ENCODE measurements at regions not wholly inside any gene's neighbourhood (a gene's known extent, or its start where the extent isn't known, plus 50 kb on each side); places are given as distances from the start of the nearest gene placed in this dataset.
"Not testable (repeated sequence)": the region's sequence is repeated elsewhere in the genome, so short reads cannot be mapped to it uniquely, and the experiment has no call there.

DNA sequence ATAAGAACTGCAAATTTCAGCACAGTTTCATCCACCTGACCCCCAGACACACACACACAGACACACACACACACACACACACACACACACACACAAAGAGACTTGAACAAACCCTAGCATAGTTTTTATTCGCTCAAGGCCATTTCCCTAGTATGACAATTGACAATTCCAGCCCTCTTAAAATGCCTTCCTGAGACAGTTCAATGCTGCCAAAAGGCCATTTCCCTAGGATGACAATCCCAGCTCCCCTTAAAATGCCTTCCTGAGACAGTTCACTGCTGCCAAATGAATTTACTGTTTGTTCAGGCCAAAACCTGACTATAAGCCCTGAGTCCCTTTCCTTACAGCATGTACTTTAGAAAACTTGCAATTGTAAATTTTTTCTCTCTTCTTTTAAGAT is 259.5 kb upstream of the SLC7A11 start:
- no peak for DNase-seq (ENCODE audit: low read depth)

DNA sequence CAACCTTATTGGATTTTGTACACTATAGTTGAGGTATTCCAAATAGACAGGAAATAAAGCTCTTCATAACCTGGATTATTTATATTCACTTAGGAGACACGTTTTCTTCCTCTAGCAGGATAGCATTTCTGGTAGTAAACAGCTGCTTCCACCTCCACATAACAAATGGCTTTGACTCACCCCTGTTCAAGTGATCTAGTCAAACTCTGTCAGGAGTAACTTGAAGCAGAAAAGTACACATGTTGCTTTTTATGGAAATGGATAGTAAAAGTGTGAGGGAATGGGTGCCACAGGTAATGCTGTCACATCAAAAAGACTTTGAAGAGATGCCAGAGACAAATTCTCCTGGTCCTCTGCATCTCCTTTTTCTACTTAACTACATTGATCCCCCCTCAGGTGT is 258.7 kb upstream of the SLC7A11 start:
- no peak for DNase-seq (ENCODE audit: low read depth)

DNA sequence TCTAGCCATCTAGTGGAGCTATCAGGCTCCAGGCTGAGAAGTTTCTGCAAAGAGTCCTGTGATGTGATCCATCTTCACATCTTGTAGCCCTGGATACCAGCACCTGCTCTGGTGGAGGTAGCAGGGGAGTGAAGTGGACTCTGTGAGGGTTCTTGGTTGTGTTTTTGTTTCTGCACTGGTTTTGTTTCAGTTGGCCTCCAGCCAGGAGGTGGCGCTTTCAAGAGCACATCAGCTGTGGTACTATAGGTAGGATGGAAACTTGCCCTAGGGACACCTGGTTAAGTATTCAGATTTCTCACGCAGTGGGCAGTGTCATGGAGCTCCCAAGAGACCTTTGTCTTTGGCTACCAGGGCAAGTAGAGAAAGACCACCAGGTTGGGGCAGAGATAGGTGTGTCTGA is 257.5 kb upstream of the SLC7A11 start:
- no peak for DNase-seq (ENCODE audit: low read depth)

DNA sequence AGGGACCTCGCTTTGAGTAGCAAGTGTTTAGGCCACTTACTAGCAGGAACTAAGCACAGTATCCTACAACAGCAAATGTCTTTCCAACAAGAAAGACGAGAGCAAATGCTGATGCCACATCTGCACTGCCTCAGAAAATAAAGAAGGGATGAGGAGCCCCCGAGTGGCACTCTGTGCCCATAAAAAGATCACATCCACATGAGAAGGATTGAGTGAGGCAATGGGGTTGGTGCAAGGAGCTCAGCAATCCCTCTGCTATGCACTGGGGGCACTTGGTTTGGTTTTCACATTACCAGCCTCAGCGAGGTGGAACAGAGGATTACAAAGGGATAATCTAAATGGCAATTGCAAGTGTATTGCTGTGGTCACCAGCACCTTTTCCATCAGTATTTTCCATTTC is 252.8 kb upstream of the SLC7A11 start:
- peak; percentile 6 for DNase-seq (ENCODE audit: low read depth)

DNA sequence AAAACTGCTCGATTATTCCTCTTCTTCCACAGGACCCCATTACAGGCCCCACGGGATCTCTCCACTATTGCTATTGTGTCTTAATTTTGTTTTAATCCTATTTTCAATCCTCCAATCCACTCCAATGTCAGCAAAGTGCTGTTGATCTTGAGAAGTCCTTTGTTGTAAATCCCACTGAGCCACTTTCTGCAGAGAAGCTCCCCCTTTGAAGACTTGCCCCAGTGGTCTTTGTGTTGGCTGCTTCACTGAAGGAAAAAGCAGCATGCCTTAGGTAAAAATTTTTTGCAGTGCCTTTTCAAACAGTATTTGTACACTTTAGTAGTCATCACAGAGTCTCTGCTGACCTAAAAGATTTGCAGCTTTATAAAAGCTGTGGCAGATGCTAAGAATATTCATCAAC is 252.0 kb upstream of the SLC7A11 start:
- no peak for DNase-seq (ENCODE audit: low read depth)

DNA sequence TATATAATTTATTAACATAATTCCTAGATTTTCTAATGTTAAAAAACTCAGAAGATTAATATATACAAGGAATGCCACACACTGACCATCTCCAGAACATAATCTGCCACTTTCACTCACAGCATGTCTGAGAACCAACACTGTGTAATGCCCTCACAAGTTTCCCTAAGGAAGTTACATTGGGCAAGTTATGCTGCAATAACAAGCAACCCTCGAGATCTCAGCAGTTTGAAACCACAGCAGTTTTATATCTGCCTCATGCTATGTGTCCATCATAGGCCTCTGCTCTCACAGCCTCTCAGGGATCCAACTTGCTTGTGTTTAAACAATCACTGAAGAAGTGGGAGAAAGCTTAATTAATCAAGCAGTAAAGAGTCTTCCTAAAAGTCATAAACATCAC is 250.0 kb upstream of the SLC7A11 start:
- no peak for DNase-seq (ENCODE audit: low read depth)

DNA sequence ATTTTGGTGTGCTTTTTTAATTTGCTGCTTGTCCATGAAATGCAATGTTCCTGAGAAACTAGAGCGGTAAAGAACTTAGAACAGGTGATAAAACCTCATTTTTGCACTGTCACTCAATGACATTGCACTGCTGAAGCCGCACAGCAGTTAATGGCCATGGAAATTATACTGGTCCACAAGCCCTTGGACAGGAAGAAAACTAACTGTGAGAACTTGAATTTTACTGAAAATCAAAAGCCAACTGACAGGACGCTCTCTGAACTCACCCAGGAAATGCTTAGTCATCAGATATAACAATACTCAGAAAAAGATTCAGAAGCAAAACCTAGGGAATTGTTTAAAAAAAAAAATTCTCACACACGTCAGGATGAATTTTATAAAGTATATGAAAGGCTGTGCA is 246.4 kb upstream of the SLC7A11 start:
- DNase-seq (ENCODE audit: low read depth): no peak

DNA sequence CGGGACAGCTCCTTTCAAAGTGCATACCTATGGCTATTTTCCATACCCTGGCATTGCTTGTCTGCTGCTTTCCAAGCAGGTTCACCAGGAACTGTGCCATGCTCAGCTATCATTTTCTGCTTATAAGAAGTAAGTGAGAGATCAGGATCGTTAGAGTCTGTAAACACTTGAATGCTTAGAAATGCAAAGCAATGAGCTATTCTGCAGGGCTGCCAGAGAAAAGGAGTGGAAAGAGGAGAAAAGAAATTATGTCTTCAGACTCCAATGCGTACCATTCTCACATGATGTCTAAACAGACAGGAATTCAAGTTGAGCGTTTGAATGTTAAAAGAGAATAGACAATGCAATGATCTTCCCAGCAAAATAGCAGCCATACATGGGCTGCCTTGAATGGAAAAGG is 245.5 kb upstream of the SLC7A11 start:
- no peak for DNase-seq (ENCODE audit: low read depth)

DNA sequence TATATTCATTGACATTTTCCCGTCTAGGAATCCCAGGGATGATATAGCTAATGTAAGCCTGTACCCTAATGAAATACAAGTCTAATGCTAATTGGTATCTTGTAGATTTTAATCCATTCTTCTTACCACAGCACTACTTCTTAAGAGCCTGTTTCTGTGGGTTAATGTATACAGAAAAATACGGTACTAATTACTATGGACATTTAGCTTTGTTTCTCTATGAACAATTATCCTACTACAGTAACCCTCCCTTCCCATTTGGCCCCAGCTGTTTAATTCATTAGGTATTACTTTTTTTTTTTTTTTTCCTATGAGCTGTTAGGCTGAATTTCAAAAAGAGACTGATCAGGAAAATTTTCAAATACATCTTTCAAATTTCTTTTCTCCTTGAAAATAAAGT is 245.1 kb upstream of the SLC7A11 start:
- DNase-seq (ENCODE audit: low read depth): no peak

DNA sequence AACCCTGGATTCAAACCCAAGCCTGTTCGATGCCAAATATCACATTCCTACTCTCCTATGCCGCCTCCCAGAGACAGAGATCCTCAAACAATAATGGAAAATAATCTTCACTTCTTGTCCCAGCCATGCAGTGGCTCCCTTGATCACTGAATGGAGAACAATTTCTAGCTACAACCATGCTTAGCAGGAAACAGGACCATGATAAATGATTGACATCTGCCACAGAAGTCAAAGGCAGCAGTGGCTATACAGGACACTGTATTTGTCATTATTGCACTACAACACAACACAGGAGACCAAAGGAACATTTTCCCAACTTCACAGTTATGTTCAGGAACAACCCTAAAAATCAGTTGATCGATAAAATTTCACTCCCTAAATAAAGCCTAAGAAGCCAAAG is 243.3 kb upstream of the SLC7A11 start:
- no peak for DNase-seq (ENCODE audit: low read depth)

DNA sequence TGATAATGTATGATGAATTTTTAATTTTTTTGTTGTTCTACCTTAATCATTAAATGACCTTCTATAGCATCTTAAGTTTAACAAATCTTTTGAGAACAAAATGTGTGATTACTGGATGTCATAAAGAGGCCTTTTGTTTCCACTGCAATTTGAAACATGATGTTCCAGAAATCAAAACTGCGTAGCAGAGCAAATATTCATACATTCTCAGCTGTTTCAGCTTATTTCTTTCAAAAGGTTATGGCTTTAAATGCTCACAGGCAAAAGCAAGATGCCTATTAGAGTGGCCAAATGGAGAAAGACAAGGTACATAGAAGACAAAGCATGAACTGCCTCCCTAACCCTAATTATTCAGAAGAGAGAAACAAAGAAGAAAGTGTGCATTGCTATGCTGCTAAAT is 233.0 kb upstream of the SLC7A11 start:
- DNase-seq (ENCODE audit: low read depth): no peak

DNA sequence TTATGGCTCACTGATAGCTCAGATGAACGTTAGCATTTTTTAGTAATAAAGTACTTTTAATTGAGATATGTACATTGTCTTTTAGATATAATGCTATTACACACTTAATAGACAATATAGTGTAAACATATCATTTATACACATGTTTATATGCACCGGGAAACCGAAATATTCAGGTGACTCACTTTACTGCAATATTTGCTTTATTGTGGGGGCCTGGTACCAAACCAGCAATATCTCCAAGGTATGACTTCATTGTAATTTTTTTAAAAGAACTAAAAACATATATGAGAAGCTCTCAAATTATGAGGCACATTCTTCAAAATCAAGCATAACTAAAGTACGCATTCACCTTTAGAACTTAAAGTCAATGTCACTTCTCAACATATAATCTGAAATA is 231.2 kb upstream of the SLC7A11 start:
- DNase-seq (ENCODE audit: low read depth): no peak

DNA sequence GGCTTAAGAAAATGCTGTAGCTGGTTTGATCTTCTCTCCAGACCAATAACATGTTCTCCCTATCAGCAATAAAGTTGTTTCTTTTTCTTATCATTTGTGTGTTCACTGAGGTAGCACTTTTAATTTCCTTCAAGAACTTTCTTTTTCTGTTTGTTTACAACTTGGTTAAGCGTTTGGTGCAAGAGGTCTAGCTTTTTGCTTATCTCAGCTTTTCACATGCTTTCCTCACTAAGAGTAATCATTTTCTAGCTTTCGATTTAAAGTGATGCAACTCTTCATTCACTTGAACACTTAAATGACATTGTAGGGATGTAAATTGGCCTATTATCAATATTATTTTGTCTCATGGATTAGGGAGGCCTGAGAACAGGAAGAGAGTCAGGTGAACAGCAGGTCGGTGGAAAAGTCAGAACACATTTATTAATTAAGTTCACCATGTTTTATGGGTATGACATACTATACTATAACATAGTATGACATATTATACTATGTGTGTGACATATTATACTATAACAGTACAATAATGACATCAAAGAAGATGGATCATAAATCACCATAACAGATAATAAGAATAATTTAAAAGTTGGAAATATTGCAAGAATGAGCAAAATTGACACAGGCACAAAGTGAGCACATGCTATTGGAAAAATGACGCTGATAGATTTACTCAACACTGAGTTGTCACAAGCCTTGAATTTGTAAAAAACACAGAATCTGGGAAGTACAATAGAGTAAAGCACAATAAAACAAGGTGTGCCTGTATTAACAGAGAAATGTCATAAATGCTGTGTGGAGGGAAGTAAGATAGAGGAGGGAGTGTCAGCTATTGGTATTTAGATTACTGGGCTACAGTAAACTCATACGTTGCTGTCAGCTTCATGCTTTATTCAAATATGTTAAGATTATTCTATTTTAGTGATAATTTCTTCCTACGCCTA is 218.6 kb upstream of the SLC7A11 start:
- no peak for DNase-seq (ENCODE audit: low read depth)

DNA sequence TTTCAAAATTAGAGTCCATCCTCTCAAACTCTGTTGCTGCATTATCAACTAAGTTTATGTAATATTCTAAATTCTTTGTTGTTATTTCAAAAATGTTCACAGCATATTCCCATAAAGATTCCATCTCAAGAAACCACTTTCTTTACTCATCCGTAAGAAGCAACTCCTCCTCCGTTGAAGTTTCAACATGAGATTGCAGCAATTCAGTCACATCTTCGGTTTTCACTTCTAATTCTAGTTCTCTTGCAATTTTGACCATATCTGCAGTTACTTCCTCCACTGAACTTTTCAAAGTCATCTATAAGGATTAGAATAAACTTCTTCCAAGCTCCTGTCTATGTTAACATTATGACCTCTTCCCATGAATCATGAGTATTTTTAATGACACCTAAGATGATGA is 216.6 kb upstream of the SLC7A11 start:
- no peak for DNase-seq (ENCODE audit: low read depth)

DNA sequence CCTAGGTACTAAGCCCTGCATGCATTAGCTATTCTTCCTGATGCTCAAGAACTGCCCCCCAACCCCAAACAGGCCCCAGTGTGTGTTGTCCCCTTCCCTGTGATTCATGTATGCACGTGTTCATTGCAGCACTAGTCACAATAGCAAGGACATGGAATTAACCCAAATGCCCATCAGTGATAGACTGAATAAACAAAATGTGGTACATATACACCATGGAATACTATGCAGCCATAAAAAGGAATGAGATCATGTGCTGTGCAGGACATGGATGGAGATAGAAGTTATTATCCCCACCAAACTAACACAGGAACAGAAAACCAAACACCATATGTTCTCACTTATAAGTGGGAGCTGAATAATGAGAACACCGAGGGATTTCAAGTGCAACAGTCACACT is 214.2 kb upstream of the SLC7A11 start:
- not testable (repeated sequence) for DNase-seq (ENCODE audit: low read depth)

DNA sequence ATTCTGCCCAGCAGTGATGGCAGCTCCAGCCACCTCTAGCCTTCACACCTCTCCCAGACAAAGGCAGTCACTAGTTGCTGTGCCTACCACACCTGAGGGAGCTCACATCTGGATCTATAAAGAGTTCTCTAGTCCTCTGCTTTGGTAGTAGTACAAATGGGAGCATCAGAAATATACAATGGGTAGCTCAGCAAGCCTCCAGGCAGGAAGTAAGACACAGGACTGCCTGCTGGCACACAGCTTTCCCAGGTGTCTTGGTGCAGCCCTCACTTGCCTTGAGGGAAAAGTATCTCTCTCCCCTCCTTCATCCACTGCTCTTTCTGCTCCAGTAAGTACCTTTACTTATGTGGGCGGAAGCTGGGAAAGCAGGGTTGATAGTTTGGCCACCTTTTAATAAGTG is 212.9 kb upstream of the SLC7A11 start:
- DNase-seq (ENCODE audit: low read depth): no peak

DNA sequence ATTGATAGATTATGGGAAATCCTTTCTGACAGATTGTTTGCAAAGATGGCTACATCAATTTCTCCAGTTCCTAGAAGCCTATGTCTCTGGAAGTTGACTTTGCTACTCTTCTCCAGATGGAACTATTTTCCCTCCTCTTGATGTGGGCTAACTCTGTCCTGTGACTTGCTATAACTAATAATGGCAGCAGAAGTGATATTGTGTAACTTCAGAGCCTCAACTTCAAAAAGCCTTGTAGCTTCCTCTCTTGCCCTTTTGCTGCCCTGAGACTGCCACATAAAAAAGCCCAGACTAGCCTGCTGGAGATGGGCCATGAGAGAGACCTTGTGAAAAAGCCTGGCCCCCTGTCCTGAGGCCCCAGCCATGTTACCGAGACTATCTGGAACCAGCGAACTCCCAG is 210.7 kb upstream of the SLC7A11 start:
- no peak for DNase-seq (ENCODE audit: low read depth)

DNA sequence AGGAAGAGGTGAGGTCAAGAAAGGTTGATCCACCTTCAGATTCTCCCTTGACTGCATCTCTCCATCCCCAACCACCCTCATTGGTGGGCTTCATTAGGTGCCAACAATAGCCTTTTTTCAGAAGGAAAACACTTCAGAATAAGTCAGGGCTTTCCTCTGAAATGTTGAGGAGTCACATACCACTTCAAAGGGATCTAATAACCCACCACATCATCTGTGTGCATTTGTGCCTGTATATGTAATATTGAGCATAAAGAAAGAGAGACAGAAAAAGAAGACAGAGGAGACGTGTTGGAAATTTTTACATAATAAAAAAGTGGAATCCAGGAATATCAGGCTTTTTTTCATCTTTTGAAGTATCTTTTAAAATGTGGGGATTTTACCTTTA is 209.1 kb upstream of the SLC7A11 start:
- DNase-seq (ENCODE audit: low read depth): no peak

DNA sequence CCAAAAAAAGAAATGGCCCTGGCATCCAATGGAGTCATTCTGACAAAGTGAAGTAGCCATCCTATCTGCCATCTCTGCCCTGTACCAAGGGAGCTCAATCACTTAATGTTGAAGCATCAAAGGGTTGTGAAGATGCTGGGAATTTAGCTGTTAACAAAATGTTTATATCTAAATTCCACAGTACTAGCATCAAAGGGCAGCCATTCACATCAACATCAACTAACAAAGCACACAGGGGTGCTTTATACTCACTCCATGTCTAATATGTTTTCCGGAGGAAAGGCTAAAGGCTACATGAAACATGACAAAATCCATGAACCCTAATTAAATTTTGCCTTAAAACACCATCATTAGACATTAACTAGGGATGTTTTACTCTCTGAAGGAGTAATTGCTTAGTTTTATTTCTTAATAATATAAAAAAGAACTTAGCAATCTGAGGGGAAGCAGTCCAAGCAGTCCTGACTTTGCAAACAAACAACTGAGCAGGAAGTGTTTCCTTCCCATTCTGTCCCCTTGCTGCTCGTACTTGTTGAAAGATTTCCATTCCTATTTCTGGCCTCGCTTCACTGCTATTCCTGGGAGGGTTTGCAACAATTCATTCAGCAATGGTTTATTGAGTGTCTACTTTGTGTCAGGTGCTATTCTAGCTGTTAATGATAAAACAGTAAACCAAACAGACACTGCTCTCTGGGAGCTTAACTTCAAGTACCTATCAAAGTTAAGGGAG is 208.6 kb upstream of the SLC7A11 start:
- DNase-seq (ENCODE audit: low read depth): no peak

DNA sequence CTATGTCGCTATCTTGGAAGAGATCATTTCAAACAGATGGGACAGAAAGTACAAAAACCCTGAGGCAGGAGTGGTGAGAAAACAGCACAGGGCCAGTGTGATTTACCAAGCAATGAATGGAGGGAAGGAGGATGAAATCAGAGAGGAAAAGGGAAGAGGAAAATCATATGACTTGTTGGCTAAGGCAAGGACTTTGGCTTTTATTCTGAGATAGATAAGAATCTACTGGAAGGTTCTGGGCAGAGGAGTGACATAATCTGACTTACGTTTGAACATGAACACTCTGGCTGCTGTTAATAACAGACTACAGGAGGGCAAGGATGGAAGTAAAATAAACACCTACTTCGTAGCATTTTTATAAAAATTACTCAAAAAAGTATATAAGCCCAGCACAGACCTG is 207.8 kb upstream of the SLC7A11 start:
- DNase-seq (ENCODE audit: low read depth): no peak

DNA sequence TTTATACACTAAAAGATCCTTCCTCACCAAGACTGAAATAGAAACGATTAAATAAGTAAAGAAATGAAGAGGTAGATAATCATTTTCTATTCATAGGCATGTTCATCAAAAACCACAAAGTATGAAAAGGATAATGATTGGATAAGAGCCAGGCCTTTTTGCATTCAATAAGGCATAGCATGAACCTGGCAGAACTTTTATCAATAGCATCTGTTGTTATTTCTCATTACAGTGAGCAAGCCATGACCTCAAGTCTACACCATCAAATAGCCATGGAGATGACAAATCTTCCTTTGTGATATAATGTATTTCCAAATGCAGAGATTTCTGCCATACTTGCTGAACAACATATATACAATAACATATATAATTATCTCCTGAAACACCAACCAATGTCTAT is 206.0 kb upstream of the SLC7A11 start:
- peak; percentile 5 for DNase-seq (ENCODE audit: low read depth)

DNA sequence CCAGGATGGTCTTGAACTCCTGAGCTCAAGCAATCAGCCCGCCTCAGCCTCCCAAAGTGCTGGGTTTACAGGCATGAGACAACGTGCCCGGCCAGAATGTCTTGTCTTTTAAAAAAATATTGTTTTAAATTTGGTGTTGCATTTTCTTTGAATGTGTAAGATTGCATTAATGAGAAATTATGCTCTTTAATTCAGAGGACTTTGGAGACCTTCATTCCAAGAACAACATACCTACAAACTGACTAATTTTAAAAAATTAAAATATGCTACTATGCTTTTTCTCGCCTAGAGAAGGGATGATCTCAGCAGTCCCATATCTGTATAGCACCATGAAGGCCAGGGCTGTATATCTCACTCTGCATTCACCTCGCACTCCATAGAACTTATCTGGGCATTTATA is 204.3 kb upstream of the SLC7A11 start:
- DNase-seq (ENCODE audit: low read depth): no peak

DNA sequence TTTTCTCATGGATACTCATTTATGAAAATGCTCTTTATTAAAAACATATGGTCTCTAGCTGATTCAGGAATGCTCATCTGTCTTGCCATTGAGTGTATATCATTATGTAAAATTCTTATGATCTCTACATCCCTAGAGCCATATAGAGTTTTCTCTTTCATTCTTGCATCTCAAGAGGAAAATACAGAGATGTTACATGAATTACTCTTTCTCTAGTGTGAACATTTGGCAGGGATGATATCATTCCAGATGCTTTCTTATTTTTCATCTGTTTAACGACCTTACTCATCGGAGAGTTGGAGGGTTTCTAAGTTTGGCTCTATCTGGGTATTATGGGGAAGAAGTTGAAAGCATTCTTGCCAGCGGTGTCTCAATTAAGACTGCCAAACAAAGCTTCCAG is 202.9 kb upstream of the SLC7A11 start:
- DNase-seq (ENCODE audit: low read depth): peak; percentile 39
